ENCODE measurements at regions not wholly inside any gene's neighbourhood (a gene's known extent, or its start where the extent isn't known, plus 50 kb on each side); places are given as distances from the start of the nearest gene placed in this dataset.

DNA sequence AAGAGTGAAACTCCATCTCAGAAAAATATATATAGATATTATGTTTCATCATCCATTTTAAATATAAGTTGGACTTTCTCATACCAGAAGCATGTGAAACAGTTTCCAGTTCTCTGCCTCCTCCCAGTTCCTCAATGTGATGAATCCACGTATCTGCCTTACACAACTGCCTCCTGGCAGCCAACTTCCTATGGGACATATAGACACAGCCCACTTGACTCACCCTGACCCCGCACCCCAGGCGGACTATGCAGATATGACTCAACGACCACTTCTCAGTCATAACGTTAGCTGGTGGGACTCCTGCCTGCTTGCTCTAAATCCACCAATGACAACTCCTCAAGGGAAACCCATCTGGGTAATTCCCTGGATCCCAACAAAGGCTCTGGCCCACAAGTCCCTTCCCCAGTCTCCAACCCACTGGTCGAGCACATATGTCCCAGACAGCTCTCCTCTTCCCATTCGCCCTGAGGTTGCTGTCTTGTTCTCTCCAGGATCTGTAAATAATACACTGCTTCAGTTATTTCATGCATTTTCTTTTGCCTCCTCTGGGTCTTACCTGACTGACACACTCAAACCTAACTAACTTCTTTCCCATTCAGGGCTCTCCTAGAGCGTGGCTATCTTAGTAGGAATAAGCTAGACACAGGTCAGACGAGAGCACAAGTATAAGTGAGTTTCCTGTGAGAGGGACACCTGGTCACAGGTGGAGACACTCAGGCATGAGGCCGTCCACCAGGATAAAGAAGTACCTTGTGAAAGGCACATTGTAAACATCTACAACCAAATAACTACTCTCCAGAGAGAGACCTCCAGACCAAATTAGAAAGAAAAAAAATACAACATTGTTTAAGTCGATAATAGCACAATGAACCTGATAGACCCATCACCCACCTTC is 548.5 kb downstream of the CD83 start:
- peak overlapping the region; percentile 82 for H3K27ac ChIP-seq
- no peaks in the 10 kb centered on the region for H3K79me2 ChIP-seq (ENCODE audit: low read depth)
- BruUV-seq (replicated peaks), result no TSS peak
- peaks cover 40% of the 10 kb centered on the region for H3K4me1 ChIP-seq (replicated peaks; ENCODE audit: insufficient read depth)
- no peaks in the 10 kb centered on the region for H4K20me1 ChIP-seq (ENCODE audit: insufficient read depth)
- no peak overlapping the region for H3K4me3 ChIP-seq
- H3K9me2 ChIP-seq (ENCODE audit: insufficient read depth), result no peaks in the 10 kb centered on the region
- H3K36me3 ChIP-seq (ENCODE audit: low read depth), result no peaks in the 10 kb centered on the region
- H3K4me2 ChIP-seq, result peak overlapping the region; percentile 26
- intact Hi-C loops (cut with micrococcal nuclease; ENCODE audit: unreplicated experiment), result no loop called here
- H3F3A ChIP-seq (ENCODE audit: insufficient read depth, low read depth), result peaks cover 31% of the 10 kb centered on the region; the same call in 1 of the 2 replicates
- TF ChIP-seq, protein P1, sequence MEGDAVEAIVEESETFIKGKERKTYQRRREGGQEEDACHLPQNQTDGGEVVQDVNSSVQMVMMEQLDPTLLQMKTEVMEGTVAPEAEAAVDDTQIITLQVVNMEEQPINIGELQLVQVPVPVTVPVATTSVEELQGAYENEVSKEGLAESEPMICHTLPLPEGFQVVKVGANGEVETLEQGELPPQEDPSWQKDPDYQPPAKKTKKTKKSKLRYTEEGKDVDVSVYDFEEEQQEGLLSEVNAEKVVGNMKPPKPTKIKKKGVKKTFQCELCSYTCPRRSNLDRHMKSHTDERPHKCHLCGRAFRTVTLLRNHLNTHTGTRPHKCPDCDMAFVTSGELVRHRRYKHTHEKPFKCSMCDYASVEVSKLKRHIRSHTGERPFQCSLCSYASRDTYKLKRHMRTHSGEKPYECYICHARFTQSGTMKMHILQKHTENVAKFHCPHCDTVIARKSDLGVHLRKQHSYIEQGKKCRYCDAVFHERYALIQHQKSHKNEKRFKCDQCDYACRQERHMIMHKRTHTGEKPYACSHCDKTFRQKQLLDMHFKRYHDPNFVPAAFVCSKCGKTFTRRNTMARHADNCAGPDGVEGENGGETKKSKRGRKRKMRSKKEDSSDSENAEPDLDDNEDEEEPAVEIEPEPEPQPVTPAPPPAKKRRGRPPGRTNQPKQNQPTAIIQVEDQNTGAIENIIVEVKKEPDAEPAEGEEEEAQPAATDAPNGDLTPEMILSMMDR (conservative IDR thresholded peaks at IDR 0.05), result no peak
- no peak for TF ChIP-seq EZH2 (IDR thresholded peaks at IDR 0.05; ENCODE audit: low read depth)
- POLR2A ChIA-PET (ENCODE audit: unreplicated experiment), result no interaction called here
- peak; percentile 25 to 79 for DNase-seq
- CTCF ChIA-PET, result no interaction called here
- no peaks in the 10 kb centered on the region for H3K9me3 ChIP-seq (ENCODE audit: insufficient read depth, low read depth)
- no peaks in the 10 kb centered on the region for H3K27me3 ChIP-seq (ENCODE audit: insufficient read depth, low read depth)
- H2AFZ ChIP-seq, result no peak overlapping the region

DNA sequence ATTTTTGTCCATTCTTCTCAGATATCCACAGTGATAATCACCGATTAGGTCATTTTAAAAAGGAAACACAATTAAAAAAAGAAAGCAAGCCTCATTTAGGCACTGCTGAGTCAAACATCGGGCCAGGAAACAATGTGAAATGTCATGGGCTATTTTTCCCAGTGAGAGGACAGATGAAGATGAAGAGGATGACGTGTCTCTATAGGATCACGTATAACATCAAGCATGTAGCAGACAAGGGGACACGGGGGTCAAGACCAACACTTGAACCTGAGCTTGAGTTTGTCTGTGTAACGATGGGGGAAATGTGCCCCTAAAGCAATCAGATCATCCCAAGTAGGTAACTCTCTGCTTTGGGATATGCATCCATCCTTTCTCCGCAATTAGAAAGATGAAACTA is 553.2 kb downstream of the CD83 start:
- no TSS peak for BruUV-seq (replicated peaks)
- peaks cover 12% of the 10 kb centered on the region; the same call in 1 of the 2 replicates for H3F3A ChIP-seq (ENCODE audit: insufficient read depth, low read depth)
- H3K4me1 ChIP-seq (replicated peaks; ENCODE audit: insufficient read depth), result peaks cover 21% of the 10 kb centered on the region
- intact Hi-C loops (cut with micrococcal nuclease; ENCODE audit: unreplicated experiment), result loop anchor here (1.0 kb wide), 1 partner anchor 62 kb away; no protein-coding TSS in a partner anchor
- H3K4me2 ChIP-seq, result peak overlapping the region; percentile 14; the same call in 1 of the 2 replicates
- H2AFZ ChIP-seq, result no peak overlapping the region
- no peaks in the 10 kb centered on the region for H3K9me3 ChIP-seq (ENCODE audit: insufficient read depth, low read depth)
- no peak for DNase-seq
- H3K27me3 ChIP-seq (ENCODE audit: insufficient read depth, low read depth), result no peaks in the 10 kb centered on the region
- no peaks in the 10 kb centered on the region for H4K20me1 ChIP-seq (ENCODE audit: insufficient read depth)
- H3K4me3 ChIP-seq, result no peak overlapping the region
- H3K9me2 ChIP-seq (ENCODE audit: insufficient read depth), result no peaks in the 10 kb centered on the region
- POLR2A ChIA-PET (ENCODE audit: unreplicated experiment), result interaction anchor here (0.7 kb wide), 1 partner anchor 42 kb away, joined by 3 read pairs; no protein-coding TSS in a partner anchor
- no peak for TF ChIP-seq EZH2 (IDR thresholded peaks at IDR 0.05; ENCODE audit: low read depth)
- TF ChIP-seq, protein P1 (conservative IDR thresholded peaks at IDR 0.05), result no peak
- no peaks in the 10 kb centered on the region for H3K36me3 ChIP-seq (ENCODE audit: low read depth)
- CTCF ChIA-PET, result interaction anchor here (0.7 kb wide), 1 partner anchor 61 kb away, joined by 3 read pairs; no protein-coding TSS in a partner anchor
- H3K27ac ChIP-seq, result no peak overlapping the region
- no peaks in the 10 kb centered on the region for H3K79me2 ChIP-seq (ENCODE audit: low read depth)

DNA sequence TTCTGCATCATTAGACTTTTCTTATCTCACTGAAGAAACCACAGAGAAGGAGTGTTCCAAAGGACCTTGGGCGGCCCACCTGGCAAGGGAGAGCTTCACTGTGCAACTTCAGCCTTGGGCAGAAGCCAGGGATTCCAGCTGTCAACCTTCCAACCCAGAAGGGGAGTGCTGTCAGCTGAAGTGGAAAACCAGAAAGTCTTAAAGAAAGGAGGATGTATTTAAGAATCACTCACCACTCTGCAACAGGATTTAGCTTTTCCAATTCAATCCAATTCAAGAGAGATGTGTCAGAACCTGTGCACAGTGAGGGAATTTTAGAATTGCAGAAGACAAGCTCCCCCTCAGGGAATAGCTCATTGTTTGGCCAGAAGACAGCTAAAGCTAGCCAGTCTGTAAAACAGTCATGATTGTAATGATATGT is 553.7 kb downstream of the CD83 start:
- H3K79me2 ChIP-seq (ENCODE audit: low read depth), result no peaks in the 10 kb centered on the region
- peak; percentile 78 to 83 for DNase-seq
- no peaks in the 10 kb centered on the region for H3K27me3 ChIP-seq (ENCODE audit: insufficient read depth, low read depth)
- peaks cover 17% of the 10 kb centered on the region for H3K4me1 ChIP-seq (replicated peaks; ENCODE audit: insufficient read depth)
- intact Hi-C loops (cut with micrococcal nuclease; ENCODE audit: unreplicated experiment), result loop anchor here (1.0 kb wide), 1 partner anchor 62 kb away; no protein-coding TSS in a partner anchor
- no peak overlapping the region for H2AFZ ChIP-seq
- no peaks in the 10 kb centered on the region for H3K9me2 ChIP-seq (ENCODE audit: insufficient read depth)
- no peak overlapping the region for H3K4me3 ChIP-seq
- H3F3A ChIP-seq (ENCODE audit: insufficient read depth, low read depth), result peaks cover 11% of the 10 kb centered on the region; the same call in 1 of the 2 replicates
- H3K36me3 ChIP-seq (ENCODE audit: low read depth), result no peaks in the 10 kb centered on the region
- H4K20me1 ChIP-seq (ENCODE audit: insufficient read depth), result no peaks in the 10 kb centered on the region
- ChIA-PET POLR2A (ENCODE audit: unreplicated experiment) (interaction anchor here (0.7 kb wide), 1 partner anchor 42 kb away, joined by 3 read pairs; no protein-coding TSS in a partner anchor), CTCF (interaction anchor here (0.5 to 0.7 kb wide), 2 partner anchors 60 to 616 kb away, joined by 3 read pairs; no protein-coding TSS in a partner anchor)
- H3K4me2 ChIP-seq, result peak overlapping the region; percentile 14; the same call in 1 of the 2 replicates
- TF ChIP-seq, protein P1 (conservative IDR thresholded peaks at IDR 0.05), result no peak
- no peak for TF ChIP-seq EZH2 (IDR thresholded peaks at IDR 0.05; ENCODE audit: low read depth)
- BruUV-seq (replicated peaks), result no TSS peak
- H3K9me3 ChIP-seq (ENCODE audit: insufficient read depth, low read depth), result no peaks in the 10 kb centered on the region
- H3K27ac ChIP-seq, result no peak overlapping the region
